LHCN-M2 (cell line): ENCODE measurements at regions not wholly inside any gene's neighbourhood (a gene's known extent, or its start where the extent isn't known, plus 50 kb on each side); places are given as distances from the start of the nearest gene placed in this dataset.

Experiments used
- DNase-seq: peaks from one replicate; pipeline ENCODE4 v3.0.0-alpha.2; 2012; ENCODE audit warnings: low read depth

DNA sequence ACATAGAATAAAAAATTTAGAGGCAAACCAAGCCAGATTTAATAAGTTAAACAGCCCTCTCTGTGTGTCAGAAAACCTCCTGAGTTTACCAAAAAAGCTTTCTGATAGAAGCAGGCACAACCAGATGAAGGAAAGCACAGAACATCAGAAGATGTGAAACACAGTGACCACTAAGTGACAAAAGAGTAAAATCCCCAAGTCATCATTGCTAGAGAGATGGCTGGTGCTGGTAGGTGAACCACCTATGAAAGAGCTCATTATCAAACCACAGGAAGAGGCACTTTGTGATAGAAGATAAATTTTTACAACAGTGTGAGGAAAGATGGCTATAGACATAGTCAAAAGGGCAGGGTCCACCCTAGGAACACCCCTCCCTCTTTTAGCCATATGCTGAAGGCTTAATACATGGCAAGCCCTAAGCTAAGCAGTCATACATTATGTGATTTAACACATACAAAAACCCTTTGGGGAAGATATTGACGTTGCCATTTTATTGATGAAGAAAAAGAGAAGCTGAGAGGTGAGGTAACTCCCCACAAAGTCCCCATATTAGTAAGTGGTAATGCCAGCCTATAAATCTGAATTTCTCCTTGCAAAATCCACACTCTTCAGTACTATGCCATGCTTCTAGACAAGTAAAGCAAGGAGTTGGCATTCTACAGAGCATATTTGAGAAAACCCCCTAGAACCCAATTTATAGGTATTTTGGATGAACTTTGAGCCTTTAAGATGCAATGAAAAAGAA, 449.9 kb downstream of the LRIG3 start:
- DNase-seq = no peak

DNA sequence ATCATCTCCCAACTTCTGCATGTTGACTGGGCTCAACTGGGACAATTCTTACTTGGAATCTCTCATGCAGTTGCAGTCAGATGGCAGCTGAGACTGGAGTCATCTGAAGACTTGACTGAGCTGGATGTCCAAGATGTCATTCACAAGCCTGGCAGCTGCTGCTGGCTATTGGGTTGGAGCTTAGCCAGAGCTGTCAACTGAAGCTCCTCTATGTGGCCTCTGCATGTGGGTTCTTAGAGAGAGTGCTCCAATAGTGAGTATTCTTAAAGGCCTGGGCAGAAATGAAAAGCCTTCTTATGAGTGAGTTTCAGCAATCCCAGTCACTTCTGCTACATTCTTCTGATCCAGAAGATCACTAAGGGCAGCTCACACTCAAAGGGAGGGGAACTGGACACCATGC, 440.9 kb downstream of the LRIG3 start:
- peak; percentile 88 for DNase-seq

DNA sequence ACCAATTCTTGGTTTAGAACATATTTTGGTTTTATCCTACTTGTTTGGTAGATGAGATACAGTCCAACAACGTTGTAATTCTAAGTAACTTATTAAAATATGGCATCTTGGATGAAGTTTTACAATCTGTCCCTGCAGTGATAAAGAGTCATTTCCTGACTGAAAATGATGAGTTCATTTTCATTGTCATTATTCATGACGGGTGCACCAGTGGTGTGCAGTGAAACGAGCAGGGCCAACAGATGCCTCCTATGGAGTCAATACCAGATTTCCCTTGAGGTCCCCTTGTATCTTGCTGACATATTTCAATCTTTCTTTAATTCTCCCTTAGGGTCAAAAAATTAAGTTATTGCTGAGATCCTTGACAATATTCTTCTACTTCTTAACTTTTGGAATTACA, 438.5 kb downstream of the LRIG3 start:
- DNase-seq = no peak

DNA sequence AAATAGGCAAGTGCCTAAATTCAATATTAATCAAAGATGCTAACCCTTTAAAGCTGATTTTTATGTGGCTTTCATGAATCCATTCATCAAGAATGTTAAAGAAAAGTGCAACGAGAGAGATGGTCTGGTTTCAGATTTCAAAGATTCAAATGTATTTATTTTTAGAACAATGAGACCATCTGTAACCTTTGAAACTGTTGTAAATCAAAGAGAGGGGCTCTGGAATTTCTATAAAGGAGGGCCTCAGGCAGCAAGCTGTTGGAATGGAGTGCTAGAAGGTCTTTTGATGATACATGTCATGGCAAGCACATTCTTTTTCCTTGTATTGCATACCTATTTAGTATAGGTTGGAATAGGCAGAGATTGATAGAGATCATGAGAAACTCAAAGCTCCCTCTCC, 433.0 kb downstream of the LRIG3 start:
- DNase-seq = no peak

DNA sequence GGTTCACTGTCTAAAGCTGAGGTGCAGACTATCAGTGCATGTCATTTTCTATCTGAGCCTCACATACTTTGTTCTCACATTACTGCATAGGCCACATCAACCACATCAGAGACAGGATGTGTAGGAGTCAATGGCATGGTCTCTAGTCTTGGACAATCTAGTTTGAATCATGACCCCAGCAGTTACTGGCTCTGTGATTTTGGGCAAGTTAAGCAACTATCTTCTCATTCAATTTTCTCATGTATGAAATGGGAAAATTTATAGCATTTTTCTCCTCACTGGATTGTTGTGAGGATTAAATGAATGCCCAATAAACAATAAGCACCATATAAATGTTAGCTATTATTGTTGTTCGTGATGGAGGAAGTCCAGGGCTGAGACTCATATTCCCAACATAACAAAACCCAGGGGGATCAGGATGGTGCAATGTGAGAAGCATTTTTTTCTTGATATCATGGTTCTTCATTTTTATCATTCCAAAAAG, 432.6 kb downstream of the LRIG3 start:
- peak; percentile 48 for DNase-seq

DNA sequence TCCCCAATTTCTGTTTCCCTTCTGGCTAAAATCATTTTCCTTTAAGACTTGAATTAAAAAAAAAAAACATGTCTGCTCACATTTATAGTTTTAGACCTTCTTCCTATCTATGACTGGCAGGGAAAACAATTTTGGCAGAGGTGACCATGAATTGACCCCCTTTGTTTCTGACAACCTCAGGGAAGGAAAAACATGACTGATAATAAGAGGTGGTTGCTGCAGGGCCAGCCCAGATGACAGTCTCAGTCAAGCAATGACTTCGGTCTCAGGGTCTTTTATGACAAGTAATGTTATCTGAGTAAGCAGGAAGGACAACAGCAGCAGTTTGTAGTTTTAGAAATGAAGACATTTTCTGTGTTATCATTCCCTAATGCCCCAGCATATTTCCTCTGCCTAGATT, 430.9 kb downstream of the LRIG3 start:
- no peak for DNase-seq

DNA sequence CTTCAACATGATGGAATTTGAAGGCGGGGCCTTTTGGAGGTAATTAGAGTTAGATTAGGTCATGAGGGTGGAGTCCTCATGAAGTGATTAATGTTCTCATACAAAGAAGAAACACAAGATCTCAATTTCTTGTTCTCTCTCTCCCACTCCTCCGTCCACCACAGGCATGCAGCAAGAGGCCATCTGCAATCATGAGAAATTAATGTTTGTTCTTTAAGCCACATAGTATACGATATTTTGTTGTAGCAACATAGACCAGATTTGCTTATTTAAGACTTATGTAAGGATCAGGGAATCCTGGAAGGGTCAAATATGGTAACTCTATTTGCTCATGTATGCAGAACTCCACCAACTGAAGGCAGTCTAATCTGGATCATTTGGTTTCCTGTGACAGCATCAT, 429.0 kb downstream of the LRIG3 start:
- peak; percentile 34 for DNase-seq

DNA sequence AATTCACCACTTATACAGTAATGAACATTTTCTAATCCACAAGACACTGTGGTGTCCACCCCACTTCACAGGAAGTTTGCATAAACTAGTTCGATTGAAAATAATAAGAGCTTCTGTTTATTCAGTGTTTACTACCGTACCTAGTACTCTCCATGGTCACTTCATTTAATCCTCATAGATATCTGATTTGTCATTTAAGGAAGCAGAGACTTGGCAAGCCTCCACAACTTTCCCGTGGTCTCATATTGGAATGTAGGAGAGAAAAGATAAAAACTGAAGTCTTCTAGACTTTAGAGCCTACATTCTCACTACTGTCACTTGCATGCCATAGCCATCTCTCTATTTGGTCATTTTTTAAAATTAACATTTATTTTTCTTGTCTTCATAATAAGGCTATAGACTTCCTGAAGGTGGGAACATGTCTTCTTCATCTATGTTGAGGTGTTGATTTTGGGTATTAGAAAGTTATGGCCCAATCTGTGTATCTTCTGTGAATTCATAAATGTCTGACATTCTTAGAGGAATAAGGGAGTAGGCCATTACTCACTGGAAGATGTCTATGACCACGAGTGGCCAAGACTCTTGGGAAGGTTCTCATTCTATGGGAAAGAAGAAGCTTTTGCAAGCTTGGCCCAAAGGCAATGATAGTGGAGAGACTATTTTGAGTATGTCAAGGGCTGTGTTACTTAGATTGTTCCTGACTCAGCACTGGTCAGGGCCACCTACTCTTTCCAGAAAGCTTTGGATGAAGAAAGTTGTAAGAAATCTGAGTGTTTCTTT, 423.7 kb downstream of the LRIG3 start:
- peak; percentile 49 for DNase-seq

DNA sequence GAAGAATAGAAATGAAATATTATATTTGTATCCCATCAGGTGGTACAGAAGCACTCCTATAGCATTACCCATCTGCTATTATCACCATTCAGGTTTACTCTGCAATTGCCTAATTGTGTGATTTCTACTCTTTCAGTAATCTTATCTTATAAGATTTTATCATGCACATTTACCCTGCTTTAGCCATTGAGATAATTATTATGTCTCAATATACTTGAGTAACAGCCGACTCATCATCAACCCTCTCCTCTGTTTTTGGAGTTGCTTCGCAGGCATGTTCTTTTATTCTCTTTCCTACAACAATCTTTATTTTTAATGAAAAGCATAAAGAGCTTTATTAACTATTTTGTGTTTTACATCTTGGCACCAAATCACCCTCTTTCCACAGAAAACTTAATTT, 419.9 kb downstream of the LRIG3 start:
- no peak for DNase-seq

DNA sequence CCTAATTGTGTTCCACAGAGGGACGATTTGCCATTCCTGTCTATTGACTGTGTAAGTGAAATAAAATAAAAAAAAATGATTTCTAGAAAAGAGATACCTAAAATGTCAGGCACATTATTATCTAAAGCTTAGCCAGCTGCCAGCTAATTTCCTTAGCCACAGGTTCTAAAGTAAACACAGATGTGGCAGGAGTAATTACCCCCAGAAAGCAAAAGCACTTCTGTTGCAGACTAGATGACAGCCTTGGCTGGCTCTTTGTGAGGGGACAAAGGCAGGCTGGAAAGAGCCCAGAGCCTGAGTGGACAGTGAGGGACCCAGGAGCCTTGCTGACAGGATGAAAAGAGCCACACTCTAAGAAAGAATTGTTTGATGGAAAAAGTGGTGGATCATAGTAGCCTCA, 418.1 kb downstream of the LRIG3 start:
- peak; percentile 68 for DNase-seq

DNA sequence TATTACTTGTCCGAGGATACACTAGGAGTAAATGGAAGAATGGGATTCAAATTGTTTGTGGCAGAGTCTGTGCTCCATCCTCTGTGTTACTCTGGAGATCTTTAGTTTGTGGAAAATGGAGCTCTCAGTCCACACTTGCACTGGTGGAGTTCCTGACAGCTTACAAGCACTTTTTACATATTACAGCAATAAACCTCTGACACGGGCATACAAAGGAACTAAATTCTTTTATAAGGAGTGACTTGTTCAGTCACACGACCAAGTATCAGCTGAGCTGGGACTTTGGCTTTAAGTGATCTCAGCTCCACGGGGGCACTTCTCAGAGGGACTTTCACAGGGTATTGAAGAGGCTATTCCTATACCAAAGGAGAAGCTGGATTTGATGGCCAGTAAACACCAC, 417.5 kb downstream of the LRIG3 start:
- no peak for DNase-seq

DNA sequence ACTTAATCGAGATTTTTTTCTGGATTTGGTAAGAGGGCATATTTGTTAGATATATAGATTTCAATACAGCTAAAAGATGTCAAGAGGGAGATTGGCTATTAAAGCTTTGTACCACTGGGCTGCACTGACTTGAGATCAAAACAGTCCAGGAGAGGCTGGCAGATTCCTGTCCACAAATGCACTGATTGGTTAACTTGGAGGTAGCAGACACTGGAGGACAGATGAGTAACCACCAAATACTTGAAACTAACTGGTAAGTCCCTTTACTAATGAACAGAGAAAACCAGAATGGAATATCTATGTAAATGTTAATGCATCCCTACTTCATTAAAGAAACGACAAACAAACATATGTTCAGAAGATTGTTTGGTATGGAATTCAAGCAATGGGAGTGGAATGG, 416.6 kb downstream of the LRIG3 start:
- peak; percentile 46 for DNase-seq

DNA sequence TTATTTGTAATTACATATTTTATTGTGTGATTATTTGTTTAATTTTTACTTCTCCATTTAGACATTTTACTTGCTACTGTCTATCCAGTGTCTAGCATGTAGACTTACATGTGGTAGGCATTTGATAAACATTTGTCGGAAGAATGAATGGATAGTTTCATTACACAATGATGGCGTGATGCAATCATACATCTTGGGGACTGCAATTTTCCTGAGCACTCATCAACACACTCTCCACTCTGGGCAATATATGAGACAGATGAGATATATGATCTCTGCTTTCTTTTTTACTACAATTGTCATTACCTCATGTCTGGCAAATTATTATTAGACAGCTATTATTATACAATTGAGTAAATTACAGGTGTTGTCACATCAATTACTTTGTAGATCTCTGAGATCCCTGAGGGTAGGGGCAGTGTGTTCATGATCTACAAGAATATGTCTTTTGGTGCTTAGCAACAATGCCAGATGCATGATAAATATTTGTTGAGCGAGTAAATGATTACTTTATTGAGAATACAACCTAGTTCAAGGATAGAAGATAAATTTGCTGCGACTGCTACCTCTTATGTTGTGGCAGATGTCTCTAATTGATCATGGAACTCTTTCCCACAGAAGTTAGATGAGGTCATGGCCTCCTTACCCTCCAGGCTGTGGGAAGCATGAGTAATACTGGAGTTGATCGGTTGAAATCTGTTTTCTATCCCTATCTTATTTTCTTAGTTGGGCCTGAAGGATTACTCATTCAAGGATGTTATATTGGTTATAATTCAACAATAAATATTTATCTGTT, 416.0 kb downstream of the LRIG3 start:
- DNase-seq = peak; percentile 73

DNA sequence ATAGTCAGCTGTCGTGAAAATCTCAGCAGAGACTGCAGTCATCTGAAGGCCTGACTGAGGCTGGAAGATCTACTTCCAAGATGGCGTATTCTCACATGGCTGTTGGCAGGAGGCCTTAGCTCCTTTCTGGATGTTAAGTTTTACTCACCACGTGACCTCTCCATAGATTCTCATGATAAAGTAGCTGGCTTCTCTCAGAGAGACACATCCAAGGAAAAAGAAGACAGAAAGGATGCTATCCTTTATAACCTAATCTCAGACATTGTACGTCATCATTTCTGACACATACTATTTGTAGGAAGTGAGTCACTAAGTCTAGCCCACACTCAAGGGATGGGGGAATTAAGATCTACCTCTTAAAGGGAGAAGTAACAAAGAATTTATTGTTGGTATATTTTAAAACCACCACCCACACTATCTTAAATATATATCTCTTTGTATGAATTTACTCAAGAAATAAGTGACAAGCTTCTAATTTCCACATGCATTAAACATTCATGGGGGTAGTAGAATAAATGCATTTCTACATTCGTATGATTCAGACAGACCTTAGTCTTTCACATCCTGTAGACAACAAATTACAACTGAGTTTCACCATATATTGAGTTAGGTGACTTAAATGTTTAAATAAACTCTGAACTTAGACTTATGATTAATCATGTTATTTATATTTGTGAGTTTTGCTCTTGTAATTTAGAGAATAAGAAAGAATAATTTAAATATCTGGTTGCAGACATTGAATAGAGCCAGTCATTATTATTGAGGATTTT, 411.0 kb downstream of the LRIG3 start:
- DNase-seq = peak; percentile 69

DNA sequence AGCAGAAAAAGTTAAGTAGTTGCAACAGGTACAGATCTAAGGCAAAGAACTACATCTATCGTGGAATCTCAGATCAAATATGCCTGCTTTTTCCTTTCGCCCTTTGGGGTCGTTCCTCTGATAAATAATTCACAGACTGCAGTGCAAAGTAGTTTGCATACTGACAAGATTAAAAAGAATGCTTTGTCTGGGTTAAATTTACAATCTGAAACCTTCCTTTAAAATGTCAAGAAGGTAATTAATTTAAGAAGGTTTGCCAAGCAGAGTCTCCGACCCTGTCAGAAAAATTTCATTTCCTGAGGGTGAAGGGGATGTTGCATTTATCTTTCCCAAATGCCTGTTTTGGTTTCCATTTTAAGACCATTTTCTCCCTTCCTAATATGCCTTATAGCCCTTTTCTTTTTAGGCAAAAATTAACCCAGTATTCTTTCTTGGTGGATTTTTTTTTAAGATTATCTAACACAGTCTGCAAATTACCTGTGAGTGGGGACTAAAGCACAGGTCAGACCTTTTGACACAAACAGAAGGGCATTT, 406.9 kb downstream of the LRIG3 start:
- DNase-seq = no peak

DNA sequence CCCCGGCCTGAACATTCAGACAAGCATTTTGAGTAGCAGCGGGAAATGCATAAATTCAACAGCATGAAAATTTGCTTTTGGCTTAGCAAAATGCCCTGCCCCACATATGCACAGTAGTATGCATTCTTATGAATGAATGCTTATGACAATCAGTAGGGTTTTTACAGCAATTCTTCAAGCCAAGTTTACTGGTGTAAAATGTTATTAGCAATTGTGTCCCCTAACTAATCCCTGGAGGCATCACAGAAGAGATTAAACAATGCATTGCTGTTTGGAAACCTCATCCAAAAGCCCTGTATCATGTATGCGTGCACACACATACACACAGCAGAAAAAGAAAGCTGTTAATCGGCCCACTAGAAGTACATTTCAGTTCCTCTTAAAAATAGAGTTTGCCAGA, 406.5 kb downstream of the LRIG3 start:
- DNase-seq = no peak

DNA sequence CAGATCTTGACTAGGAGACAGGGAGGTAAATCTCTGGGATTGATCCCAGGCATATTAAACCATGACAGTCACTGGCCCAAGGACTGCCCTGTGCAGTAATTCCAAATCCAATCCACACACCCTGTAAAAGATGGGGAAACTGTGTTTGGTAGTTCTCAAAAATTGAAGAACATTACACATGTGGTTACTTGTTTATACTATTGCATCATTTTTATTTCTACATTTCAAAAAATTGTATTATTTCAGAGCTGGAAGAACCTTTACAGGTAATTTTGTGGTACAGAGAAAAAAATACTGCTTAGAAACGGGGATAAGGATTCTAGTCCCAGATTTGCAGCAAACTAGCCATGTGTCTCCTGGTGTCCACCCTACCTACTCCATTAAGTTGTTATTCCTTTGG, 400.5 kb downstream of the LRIG3 start:
- DNase-seq = no peak

DNA sequence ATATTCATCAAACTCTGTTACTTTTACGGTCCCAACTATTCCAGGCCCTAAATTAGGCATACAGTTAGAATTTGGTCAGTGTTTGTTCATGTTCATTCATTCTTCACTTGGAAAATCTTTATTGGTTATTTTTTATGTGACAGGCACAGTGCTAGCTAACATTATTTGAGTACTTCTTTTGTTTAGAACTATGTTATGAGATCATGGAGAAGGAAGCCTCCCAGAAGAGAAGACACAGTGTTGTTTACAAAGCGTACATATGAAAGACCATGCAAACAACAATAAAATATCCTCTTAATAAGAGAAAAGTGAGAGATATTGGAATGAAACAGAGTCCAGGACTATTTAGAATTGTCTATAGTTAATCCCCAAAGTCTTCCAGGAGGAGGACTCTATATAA, 399.2 kb downstream of the LRIG3 start:
- no peak for DNase-seq

DNA sequence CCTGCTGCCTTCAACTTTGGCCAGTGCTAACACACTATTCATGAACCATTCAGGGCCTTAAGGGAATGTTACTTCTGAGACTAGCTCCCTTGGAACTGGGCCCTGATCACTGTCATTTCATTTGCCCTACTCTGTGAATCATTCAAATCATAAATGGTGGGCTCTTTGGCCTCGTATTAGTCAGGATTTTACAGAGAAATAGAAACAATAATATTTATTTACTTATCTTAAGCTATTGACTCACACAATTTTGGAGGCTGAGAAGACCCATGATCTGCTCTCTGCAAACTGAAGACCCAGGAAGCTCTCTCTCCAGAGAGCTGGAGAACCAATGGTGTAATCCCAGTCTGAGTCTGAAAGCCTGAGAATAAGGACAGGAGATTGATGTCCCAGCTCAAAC, 398.5 kb downstream of the LRIG3 start:
- DNase-seq = no peak

DNA sequence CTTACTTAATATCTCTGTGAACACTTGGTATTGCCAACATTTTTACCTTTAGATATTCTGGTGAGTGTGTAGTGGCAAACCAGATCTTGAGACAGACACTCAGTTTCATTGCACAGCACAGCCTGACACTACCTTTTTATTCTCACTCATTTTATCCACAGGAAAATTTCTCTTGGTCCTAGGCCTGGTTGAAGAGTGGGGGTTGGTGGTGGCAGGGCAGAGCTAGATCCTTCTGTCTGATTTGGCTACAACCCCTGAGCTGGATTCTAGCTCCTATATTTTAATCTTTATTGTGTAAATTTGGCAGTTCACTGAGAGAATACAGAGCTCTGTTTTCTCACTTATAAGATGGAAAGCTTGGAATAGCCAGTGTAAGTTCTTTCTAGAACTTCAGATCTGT, 396.9 kb downstream of the LRIG3 start:
- DNase-seq = no peak

DNA sequence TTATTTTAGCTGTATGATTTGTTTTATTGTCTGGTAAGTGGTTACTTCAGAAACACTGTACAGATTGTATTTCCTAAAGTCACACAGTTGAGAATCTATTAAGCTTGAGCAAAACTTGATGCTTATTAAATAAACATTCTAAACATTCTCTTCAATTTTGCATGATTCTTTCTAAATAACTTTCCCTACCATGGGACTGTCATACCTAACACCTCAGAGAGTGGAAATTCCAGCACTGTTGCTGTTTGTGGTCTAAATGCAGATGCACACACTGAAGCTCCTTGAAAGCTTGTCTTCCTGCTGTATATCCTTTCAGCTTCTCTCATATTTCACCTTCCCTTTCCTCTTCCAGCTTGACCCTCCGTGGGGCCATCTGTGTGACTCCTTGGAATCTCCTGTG, 392.0 kb downstream of the LRIG3 start:
- no peak for DNase-seq
